OCI-LY7 (cell line): ENCODE measurements at regions not wholly inside any gene's neighbourhood (a gene's known extent, or its start where the extent isn't known, plus 50 kb on each side); places are given as distances from the start of the nearest gene placed in this dataset.

Source experiments
- EZH2phosphoT487 ChIP-seq: fragments of 200-600 bp; sonication (generic); IDR thresholded peaks from 2 replicates; pipeline ENCODE4 v1.6.1; 2018; ENCODE audit warnings: low read depth, borderline replicate concordance, mild to moderate bottlenecking, mixed run types, antibody characterized with exemption, low read length, moderate library complexity, mixed read lengths
- TF ChIP-seq, protein P1 (sequence below): fragments of 200-600 bp; sonication (generic); conservative IDR thresholded peaks from 2 replicates; pipeline ENCODE4 v1.5.1; 2014; ENCODE audit warnings: mild to moderate bottlenecking, antibody characterized with exemption, low read length, moderate library complexity, mixed read lengths

DNA sequence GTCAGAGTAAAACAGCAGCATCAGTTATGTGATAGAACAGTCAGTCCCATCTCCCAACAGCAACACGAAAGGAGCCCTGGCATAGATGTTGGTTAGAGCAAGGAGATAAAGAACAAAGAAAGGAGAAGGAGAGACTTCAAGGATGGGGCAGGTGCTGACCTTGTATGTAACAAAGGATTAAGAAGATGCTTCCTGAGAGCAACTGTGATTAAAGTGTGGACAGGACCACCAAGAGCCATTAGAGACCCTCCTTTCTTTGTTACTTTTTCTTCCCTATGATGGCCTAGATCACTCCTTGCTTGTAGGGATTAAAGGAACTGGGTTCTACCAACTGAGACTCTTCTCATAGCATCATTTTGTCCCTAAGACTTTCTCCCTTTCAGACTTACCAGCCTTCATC is 75.2 kb upstream of the GPR6 start:
- TF ChIP-seq, protein P1, sequence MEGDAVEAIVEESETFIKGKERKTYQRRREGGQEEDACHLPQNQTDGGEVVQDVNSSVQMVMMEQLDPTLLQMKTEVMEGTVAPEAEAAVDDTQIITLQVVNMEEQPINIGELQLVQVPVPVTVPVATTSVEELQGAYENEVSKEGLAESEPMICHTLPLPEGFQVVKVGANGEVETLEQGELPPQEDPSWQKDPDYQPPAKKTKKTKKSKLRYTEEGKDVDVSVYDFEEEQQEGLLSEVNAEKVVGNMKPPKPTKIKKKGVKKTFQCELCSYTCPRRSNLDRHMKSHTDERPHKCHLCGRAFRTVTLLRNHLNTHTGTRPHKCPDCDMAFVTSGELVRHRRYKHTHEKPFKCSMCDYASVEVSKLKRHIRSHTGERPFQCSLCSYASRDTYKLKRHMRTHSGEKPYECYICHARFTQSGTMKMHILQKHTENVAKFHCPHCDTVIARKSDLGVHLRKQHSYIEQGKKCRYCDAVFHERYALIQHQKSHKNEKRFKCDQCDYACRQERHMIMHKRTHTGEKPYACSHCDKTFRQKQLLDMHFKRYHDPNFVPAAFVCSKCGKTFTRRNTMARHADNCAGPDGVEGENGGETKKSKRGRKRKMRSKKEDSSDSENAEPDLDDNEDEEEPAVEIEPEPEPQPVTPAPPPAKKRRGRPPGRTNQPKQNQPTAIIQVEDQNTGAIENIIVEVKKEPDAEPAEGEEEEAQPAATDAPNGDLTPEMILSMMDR: no peak
- no peak for TF ChIP-seq EZH2phosphoT487
